Left ventricle myocardium superior (tissue), 1 donor: ENCODE measurements at regions not wholly inside any gene's neighbourhood (a gene's known extent, or its start where the extent isn't known, plus 50 kb on each side); places are given as distances from the start of the nearest gene placed in this dataset.

ENCODE experiments used
- ATAC-seq: fragments of 200-7000 bp; cut with Tn5 transposase; one replicate; pipeline ENCODE4 v1.9.1; 2020; ENCODE audit warnings: mild to moderate bottlenecking, moderate library complexity
- DNase-seq: peaks from one replicate; pipeline ENCODE4 v3.0.0-alpha.2; 2020
- intact Hi-C: fragments of 100-400 bp; cut with micrococcal nuclease; formaldehyde crosslinking; loops from one replicate; pipeline ENCODE4 v1.11.0; 2022
- donor health status: DM: no; HTN: yes; CAD: no; lungs with severe emphysema.

DNA sequence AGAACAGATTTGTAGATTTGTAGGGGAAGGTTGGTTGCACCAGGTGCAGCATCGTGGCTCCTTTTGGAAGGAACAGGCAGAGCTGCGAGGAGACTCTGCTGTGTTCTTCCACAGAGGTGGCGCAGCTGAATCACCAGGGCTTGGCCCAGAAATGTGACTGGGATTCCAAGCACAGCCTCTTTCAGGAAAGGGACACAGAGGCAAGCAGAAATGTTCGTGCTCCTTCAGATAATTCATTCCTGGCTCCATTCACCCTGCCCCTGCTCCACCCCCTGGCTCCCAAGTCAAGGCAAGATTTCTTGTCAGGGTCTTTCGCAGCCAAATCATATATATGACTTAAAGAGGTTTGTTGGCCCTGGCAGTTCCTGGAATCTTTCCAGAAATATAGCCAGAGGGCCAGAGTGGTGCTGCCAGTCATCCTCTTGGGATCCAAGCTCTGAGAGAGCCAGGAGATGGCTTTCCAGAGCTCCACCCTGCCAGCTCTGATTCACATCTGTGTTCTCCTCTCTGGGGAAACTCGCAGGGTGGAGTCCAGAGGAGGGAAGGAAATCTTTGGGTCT, 203.9 kb upstream of the TANK start:
- intact Hi-C loops, result no loop called here
- peak; percentile 35 for DNase-seq

DNA sequence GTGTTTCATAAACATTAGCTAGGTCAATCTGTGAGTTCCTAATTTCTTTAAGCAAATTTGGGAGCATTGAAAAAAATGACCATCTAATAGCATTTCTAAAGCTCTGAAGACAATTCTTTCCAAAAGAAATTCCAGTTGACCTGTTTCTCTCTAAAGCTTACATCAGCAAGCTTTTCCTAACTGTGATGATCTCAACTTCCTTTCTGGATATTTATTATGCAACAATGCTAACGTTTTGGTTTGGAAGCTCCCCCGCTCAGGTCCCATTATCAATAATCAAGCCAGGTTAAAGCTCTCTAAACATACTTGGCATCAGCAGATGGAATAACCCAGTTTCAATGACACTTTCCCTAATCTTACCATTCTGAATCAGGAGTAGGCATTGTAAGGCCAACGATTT, 196.3 kb upstream of the TANK start:
- intact Hi-C loops, result loop anchor here (10.0 kb wide), 1 partner anchor 709 kb away; no protein-coding TSS in a partner anchor
- no peak for DNase-seq
- no peak for ATAC-seq

More for the DNA sequence above, 203.9 kb upstream of the TANK start:
- peak; percentile 65 for ATAC-seq

DNA sequence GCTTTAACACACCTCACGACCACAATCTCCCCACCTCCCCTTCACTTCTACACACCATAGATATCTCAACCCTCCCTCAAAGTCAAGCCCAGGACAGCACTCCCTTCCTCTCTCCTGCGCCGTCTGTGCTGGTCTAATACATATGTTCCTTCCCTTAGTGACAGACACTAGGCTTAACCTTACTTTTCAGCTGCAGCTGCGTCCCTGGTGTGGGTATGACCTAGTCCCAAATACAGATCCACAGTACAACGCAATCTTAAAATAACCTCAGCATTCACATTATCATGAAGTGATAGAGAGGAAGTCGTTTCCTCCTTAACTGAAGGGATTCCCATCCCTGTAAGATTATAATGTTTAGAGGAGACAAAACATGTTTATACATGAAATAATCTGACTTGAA, 192.7 kb upstream of the TANK start:
- no peak for DNase-seq
- intact Hi-C loops, result loop anchor here (10.0 kb wide), 1 partner anchor 713 kb away; no protein-coding TSS in a partner anchor
- ATAC-seq, result peak; percentile 70

DNA sequence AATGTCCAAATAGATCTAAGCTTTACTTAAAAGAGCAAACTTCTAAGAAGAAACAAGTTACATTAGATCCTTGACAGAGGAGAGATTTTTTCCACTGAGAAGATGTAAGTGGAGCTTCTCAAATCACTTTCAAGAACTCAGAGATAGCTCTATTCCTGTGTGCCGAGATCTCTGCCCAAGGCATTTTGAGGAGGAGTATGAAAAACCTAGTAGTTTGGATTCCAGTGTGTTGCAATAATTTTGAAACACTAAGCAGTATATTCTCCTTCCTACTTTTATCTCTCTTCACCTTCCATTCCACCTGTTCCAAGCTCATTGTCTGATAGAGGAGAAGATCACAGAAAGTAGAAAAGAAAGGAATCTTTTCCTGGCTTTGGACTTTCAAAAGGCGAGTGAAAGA, 192.0 kb upstream of the TANK start:
- intact Hi-C loops, result loop anchor here (10.0 kb wide), 1 partner anchor 713 kb away; no protein-coding TSS in a partner anchor
- DNase-seq, result no peak
- no peak for ATAC-seq

DNA sequence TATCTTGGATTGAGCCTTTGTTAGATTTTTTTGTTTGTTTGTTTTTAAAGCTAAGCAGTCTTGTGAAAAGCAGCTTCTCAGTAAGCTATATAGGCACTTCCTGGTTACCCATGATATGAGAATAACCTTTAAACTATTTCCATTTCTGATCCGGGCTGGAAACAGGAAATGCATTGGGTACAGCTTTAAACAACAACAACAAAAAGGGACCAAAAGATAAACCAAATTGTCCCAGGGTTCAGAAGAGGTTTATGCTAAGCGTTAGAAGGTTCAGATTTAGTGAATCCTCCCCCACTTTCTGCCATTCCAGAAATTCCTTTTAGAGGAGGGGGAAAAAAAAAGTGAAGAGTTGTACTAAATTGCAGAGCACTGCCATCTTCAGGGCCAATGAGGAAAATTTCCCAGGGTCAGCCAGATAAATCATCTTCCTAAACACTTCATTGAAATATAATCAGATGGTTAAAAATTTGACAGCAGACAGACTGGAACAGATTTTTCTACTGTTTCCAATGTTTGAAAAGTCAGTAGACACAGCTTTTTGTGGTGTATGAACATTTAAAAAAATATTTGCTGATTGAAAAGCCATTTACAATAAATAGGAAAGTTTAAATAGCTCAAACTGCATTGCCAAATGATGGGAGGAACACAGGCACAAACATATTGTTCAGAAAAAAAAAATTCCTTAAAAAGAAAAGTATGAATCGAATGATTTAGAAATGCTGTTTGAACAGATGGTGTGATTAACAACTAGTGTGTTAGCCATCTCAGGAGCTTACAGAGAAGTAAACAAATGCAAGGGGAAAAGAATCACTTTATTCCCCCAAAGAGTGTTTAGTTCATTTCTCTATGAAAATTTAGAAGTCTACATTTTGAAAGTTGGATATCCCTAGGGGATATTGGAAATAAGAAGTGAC, 189.9 kb upstream of the TANK start:
- intact Hi-C loops, result no loop called here
- DNase-seq, result no peak

DNA sequence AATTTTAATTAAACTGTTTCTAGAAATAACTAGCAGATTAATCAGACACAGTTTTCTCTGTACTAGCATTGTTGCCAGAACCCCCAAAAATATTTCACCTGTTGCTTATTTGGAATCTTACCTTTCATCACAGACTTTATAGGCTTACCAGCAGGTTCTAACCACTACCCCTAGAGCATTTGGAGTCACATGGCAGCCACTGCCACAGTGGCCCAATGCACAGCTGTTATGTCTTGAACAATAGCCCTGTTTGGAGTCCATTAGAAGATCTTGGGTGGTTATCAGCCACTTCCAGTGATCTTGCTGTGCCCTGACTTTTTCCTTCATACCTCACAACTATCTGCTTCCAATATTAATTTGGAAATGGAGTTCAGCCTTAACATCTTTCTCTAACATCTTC, 186.2 kb upstream of the TANK start:
- DNase-seq (no peak), ATAC-seq (no peak)
- intact Hi-C loops, result no loop called here

More for the DNA sequence above, 189.9 kb upstream of the TANK start:
- peak; percentile 68 for ATAC-seq

DNA sequence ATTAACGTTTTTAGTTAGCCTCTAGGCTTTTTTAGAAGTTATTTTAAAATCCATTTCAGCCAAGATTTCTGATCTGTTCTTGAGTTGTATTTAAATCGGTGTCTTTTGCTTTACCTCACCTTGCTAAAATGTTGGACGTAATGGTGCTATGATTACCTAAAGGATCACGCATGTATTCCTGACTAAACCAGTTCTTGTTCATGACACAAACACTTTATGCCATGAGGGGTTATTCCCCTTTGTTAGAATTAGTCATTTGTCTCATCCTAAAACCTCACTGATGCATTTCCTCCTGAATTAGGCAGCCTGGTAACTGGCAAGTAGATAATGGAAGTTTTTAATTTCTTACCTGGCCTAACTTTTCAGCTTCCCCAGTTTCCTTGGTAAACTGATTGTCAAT, 185.4 kb upstream of the TANK start:
- ATAC-seq, result no peak
- intact Hi-C loops, result no loop called here
- no peak for DNase-seq

DNA sequence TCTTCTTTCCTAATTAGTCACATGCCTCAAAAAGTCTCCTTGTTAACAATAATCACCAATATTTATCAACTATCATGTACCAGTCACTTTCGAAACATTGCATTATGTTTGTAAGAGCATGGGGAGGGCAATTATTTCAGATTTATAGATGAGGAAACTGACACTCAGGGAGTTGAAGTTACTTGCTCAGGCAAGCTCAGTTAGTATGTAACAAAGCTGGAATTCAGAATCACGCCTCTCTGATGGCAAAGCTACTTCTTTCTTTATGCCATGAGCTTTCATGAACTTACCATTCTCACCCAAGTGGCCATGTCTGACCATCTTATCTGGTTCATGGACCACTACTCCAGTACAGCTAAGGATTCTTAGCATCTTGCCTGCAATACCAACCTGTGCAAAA, 183.4 kb upstream of the TANK start:
- DNase-seq (no peak), ATAC-seq (no peak)
- intact Hi-C loops, result no loop called here

DNA sequence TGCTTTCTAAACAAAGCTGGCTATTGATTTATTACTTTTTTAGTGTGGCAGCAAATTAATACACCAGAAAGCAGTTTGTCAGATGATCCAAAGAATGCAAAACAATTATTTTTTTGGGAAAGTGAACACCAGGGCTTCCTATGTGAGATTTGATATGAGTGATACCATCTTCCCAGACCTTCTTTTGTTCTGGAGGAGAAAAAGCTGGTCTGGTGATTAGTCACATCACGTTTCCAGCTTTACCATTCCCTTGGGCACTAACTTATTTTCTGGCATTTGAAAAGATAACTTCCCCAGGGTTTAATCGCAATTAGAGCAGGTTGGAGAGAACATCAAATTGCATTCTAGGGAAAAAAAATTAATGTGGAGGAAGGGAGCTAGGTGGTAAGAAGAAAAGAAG, 182.9 kb upstream of the TANK start:
- DNase-seq (no peak), ATAC-seq (no peak)
- intact Hi-C loops, result no loop called here

DNA sequence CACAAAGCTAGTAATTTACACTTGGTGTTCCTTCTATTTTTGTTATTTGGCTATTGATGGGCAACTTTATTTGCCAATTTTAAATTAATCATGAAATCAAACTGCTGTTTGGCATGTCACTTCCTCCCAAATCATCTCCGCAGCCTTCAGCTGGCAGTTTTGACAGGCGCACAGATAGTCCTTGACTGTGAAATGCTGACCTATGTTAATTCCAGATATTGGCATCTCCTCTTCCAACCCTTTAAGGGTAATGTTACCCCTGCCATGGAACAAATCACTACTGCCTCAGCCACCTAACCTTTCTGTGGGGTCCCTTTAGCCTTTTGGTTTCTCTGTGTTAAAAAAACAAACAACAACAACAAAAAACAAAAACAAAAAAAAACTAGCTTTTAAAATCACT, 182.4 kb upstream of the TANK start:
- intact Hi-C loops, result no loop called here
- no peak for ATAC-seq
- no peak for DNase-seq

DNA sequence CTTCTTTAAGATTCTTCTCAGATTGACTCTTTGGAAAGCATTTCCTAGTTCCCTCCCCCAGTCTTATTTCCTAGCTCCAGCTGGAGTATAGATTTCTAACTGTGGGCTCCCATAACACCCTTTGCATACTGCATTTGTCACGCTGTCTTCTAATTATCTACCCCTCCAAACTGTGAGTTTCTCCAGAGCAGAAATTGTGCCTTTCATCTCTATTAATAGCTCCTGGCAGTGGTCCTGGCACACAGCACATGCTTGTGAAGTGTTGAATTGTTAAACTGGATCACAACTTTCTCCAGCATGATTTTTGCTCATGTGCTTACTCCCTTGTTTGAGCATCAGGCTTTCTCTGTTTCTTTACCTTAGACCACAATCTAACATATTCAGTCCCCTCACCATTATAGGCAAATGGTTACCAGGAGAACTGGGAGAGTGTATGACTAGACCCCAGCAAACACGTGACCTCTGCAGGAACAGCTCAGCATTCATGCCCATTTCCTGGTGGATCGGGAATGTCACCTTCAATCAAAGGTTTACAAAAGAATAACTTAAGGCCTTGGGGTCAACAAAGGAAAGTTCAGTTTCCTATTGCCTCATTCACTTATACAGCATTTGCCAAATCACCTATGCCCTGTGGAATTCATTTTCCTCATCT, 175.7 kb upstream of the TANK start:
- peak; percentile 48 for DNase-seq
- intact Hi-C loops, result no loop called here
- ATAC-seq, result peak; percentile 95

DNA sequence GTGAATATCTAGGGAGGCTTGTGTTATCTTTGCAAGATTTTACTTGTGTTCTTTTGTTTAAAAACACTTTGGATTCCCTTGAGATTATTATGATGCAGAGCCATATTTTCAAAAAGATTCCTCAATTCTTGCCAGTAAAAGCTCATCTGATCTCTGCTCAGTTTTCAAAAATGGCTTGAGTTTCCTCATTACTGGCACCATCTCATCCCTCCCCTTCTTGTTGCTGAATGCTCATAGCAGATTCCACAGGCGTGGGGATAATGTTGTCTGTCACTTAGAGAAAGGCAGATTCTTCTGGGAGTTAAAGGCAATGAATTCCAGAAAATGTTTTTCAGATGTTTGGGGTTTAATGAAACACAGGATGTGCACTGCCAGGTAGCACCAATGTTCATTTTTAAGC, 170.4 kb upstream of the TANK start:
- no peak for ATAC-seq
- intact Hi-C loops, result loop anchor here (5.0 kb wide), 1 partner anchor 877 kb away; no protein-coding TSS in a partner anchor
- DNase-seq, result no peak

DNA sequence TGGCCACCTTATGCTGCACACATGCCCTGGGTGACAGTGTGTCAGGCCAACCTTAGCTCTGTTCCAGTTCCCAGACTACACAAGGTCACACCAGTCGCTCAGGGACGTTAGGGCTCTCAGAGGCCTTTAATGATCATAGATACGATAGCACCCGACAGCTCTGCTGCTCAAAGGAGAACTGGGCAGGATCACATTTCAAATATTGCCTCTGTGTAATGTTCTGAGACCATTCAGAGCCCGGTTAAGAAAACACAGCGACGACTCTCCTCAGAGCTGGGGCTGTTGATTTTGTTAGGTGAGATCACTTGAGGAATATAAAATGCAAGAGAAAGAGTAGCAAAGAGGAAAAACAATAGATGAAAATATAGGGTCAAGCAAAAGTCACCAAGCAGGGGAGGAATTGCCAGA, 166.6 kb upstream of the TANK start:
- intact Hi-C loops, result loop anchor here (5.0 kb wide), 1 partner anchor 881 kb away; no protein-coding TSS in a partner anchor
- peak; percentile 84 for ATAC-seq
- DNase-seq, result peak; percentile 28

DNA sequence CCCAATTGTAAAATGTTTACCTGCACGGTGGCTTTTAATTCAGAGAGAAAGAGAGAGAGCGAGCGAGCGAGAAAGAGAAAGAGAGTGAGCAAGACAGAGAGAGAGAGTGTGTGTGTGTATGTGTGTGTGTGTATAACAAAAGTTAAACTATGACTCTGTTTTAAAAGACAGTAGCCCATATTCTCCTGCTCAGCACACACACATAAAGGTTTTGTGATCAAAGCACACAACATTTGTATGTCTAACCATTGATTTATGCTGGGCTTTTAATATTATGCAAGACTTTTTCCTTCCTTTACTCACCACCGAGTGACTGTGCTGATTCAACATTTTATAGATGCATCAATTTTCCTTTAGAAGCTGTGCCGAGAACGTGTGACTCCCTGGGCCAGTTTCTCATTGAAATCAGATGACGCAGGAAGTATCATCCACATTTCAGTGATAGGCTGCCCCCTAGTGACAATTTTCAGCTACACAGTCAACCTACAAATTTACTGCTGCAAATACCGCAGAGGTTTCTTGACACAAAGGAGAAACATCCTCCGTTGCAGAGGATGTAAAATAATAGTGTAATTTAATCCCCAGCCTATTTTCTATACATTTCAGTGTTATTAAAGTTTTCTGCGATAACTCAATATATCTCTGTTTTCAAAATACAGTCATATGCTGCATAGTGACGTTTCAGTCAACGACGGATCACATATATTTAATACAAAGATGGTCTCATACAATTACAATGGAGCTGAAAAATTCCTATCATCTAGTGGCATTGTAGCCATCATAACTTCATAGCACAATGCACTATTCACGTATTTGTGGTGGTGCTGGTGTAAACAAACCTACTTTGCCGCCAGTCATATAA, 165.9 kb upstream of the TANK start:
- intact Hi-C loops, result loop anchor here (5.0 kb wide), 1 partner anchor 882 kb away; no protein-coding TSS in a partner anchor
- peak; percentile 91 for ATAC-seq
- peak; percentile 31 for DNase-seq

DNA sequence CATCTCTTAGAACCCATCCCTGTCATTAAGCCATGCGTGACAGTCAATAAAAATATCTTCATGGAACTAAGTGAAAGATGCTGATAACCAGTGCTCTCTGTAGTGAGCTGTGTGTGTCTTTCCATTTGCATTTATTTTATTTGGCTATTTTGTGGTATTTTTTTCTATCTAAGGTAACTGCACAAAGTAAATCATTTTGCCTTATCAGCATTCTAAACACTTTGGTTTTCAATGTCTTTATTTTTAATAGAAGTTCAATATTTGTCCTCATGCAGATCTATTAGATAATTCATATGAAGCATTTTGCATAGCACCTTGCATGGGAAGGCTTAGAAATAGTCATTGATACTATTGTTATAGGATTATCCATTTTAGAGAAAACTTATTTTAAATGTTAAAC, 163.6 kb upstream of the TANK start:
- ATAC-seq, result no peak
- no peak for DNase-seq
- intact Hi-C loops, result no loop called here

DNA sequence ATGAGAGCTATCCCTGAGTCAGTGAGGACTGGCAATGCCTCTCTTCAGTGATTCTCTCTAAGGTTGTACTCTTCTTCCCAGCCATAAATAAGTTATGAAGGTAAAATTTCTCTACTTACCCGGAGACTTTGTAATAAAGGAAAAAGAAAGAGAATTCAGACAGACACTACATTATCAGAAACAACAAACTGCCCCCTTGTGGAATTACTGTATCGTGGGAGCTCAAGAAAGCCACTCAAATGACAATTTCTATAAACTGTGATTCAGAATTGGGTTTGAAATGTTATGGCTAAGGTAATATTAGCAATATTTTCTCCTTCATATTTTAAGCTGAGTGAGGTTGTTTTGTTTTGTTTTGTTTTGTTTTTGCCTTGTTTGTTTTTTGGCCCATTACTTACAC, 155.8 kb upstream of the TANK start:
- ATAC-seq (no peak), DNase-seq (no peak)
- intact Hi-C loops, result no loop called here

DNA sequence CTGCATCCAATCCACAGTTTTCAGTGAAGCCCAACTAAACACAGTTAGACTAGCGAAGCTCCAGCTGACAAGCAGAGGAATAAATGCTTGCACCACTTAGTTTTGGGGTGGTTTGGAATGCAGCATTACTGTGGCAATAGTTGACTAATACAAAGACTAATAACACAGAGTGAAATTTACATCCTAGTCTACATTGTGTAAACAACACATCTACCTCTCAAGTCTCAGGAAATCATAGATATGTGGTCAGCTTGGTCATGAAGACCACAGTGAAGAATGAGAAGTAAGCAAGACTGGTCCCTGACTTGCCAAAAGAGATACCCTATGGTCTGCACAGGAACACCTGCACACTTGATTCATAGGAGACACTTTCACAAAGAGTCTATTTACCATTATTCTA, 155.1 kb upstream of the TANK start:
- intact Hi-C loops, result no loop called here
- ATAC-seq (no peak), DNase-seq (no peak)

DNA sequence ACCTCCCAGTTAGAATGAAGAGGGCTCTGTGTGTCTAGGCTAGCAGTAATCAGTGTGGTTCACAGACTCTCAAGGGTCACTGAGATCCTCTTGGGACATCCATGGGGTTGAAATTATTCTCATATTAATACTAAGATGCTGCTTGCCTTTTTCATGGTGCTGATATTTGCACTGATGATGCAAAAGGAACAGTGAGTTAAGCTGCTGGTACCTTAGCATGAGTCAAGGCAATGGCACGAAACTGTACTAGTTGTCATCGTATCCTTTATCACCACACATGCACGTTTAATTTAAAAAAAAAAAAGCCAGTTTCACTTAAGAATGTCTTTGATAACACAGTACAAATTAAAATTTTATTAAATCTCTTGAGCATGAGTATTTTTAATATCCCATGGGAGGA, 151.9 kb upstream of the TANK start:
- no peak for ATAC-seq
- DNase-seq, result no peak
- intact Hi-C loops, result no loop called here

DNA sequence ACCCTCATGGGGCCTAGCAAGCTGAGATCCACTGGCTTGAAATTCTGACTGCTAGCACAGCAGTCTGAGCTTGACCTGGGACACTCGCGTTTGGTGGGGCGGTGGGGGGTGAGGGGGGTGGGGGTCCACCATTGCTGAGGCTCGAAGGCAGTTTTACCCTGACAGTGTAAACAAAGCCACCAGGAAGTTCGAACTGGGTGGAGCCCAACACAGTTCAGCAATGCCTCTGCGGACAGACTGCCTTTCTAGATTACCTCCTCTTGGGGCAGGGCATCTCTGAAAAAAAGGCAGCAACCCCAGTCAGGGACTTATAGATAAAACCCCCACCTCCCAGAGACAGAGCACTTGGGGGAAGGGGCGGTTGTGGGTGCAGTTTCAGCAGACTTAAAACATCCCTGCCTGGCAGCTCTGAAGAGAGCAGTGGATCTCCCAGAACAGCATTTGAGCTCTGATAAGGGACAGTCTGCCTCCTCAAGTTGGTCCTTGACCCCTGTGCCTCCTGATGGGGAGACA, 149.7 kb upstream of the TANK start:
- no peak for DNase-seq
- intact Hi-C loops, result loop anchor here (10.0 kb wide), 1 partner anchor 54 kb away; no protein-coding TSS in a partner anchor
- ATAC-seq, result no peak
